ENCODE measurements at regions not wholly inside any gene's neighbourhood (a gene's known extent, or its start where the extent isn't known, plus 50 kb on each side); places are given as distances from the start of the nearest gene placed in this dataset.

GRCh38 chr5:123881759-123882244 lies 369.8 kb downstream of the CSNK1G3 start:
- Histone ChIP-seq H2BK120ac (replicated peaks; ENCODE audit: low read depth, low read length) (no peak overlapping the region), H3K9ac (replicated peaks in 1 of 4; ENCODE audit: extremely low read depth in 1 of 4, low read depth in 3 of 4, low read length in 3 of 4) (no peak overlapping the region), H3K79me1 (ENCODE audit: low read depth, low read length) (no peaks in the 10 kb centered on the region), H3K4ac (replicated peaks; ENCODE audit: insufficient read length, low read depth, low read length) (no peak overlapping the region), H2AFZ (ENCODE audit: low read length) (0 out of 2 replicates have a peak overlapping the region, but pooled peaks have one; percentile 56), H4K91ac (replicated peaks; ENCODE audit: insufficient read length, low read length) (no peak overlapping the region), H2BK20ac (ENCODE audit: low read length) (no peak overlapping the region), H4K20me1 (replicated peaks in 1 of 2; ENCODE audit: control insufficient read depth in 1 of 2, insufficient read depth in 2 of 2, low read length in 2 of 2) (no peaks in the 10 kb centered on the region), H3K4me3 (ENCODE audit: extremely low read depth in 1 of 4, insufficient read depth in 2 of 4, low read depth in 3 of 4, low read length in 4 of 4) (no peak overlapping the region), H3K23me2 (ENCODE audit: low read depth, low read length) (no peaks in the 10 kb centered on the region), H3K4me2 (ENCODE audit: insufficient read depth in 1 of 2, low read depth in 2 of 2, low read length in 2 of 2) (no peak overlapping the region), H3K4me1 (replicated peaks in 1 of 4; ENCODE audit: control insufficient read depth in 3 of 4, insufficient read depth in 4 of 4, low read length in 3 of 4) (peaks cover 3 to 6% (median 4%) of the 10 kb centered on the region in 4 experiments; a peak in 5 of 7 replicates), H3K18ac (ENCODE audit: extremely low read depth, low read length) (no peak overlapping the region), H4K5ac (ENCODE audit: insufficient read length, low read depth, low read length) (no peak overlapping the region), H2BK15ac (ENCODE audit: low read length) (no peak overlapping the region), H4K8ac (ENCODE audit: extremely low read depth, insufficient read depth, low read length) (no peak overlapping the region), H3K36me3 (ENCODE audit: control insufficient read depth in 2 of 4, insufficient read depth in 4 of 4, low read length in 3 of 4) (no peaks in the 10 kb centered on the region), H2BK12ac (ENCODE audit: low read depth, low read length) (no peak overlapping the region), H3K9me3 (ENCODE audit: insufficient read depth in 2 of 2, low read depth in 1 of 2, low read length in 1 of 2) (no peaks in the 10 kb centered on the region), H3K23ac (ENCODE audit: insufficient read length) (no peak overlapping the region), H3K14ac (ENCODE audit: insufficient read length) (no peak overlapping the region), H3K56ac (replicated peaks; ENCODE audit: insufficient read length, low read depth, low read length) (no peak overlapping the region), H2BK5ac (ENCODE audit: low read depth, low read length) (no peak overlapping the region), H3K27me3 (replicated peaks in 1 of 4; ENCODE audit: control insufficient read depth in 3 of 4, extremely low read depth in 1 of 4, insufficient read depth in 3 of 4, low read length in 3 of 4) (no peaks in the 10 kb centered on the region), H2AK5ac (ENCODE audit: low read depth, low read length) (no peak overlapping the region), H3K79me2 (ENCODE audit: control insufficient read depth in 1 of 2, insufficient read depth in 2 of 2, low read length in 2 of 2) (no peaks in the 10 kb centered on the region), H3K27ac (ENCODE audit: low read depth, low read length) (no peak overlapping the region)
- no peak for DNase-seq (ENCODE audit: low read depth in 1 of 2, low spot score in 2 of 2)
- CTCF ChIA-PET (ENCODE audit: partially characterized antibody) = no interaction called here
- no peak for FAIRE-seq
- POLR2A ChIA-PET (ENCODE audit: partially characterized antibody) = no interaction called here
- 86% methylated on average over 6 of the region's 6 CpGs; no CpG with 5 or more reads in 1 of the 2 experiments for WGBS, 2 experiments (ENCODE audit: extremely low coverage in 1 of 2, insufficient coverage in 1 of 2, insufficient read length in 1 of 2, insufficient replicate concordance in 2 of 2, low coverage in 1 of 2, low lambda C conversion rate in 2 of 2, missing lambda C conversion rate in 1 of 2)
- TF ChIP-seq EP300 (IDR thresholded peaks at IDR 0.05; ENCODE audit: borderline replicate concordance in 1 of 2, low read depth in 2 of 2, low read length in 2 of 2) = no peak
- TF ChIP-seq TAF7 (optimal IDR thresholded peaks at IDR 0.05; ENCODE audit: borderline replicate concordance, low read depth, low read length) = no peak
- TF ChIP-seq SP1 (IDR thresholded peaks at IDR 0.05; ENCODE audit: low read depth, low read length) = no peak
- no peak for TF ChIP-seq POU5F1 (IDR thresholded peaks at IDR 0.05; ENCODE audit: low read depth, low read length)
- no peak for TF ChIP-seq SRF (IDR thresholded peaks at IDR 0.05; ENCODE audit: low read depth, low read length)
- no peak for TF ChIP-seq SP4 (IDR thresholded peaks at IDR 0.05; ENCODE audit: low read length)
- no peak for TF ChIP-seq HDAC6 (IDR thresholded peaks at IDR 0.05; ENCODE audit: low read depth, low read length)
- TF ChIP-seq SIX5 (IDR thresholded peaks at IDR 0.05; ENCODE audit: low read depth, low read length) = no peak
- no peak for TF ChIP-seq E2F6 (IDR thresholded peaks at IDR 0.05)
- TF ChIP-seq TBP (IDR thresholded peaks at IDR 0.05; ENCODE audit: low read depth, low read length) = no peak
- no peak for TF ChIP-seq GABPA (IDR thresholded peaks at IDR 0.05; ENCODE audit: borderline replicate concordance, insufficient read depth, low read length)
- no peak for TF ChIP-seq RXRA (IDR thresholded peaks at IDR 0.05; ENCODE audit: insufficient read depth, low read depth, low read length)

All from H1 (cell line).